OCI-LY1 (cell line): ENCODE measurements at regions not wholly inside any gene's neighbourhood (a gene's known extent, or its start where the extent isn't known, plus 50 kb on each side); places are given as distances from the start of the nearest gene placed in this dataset.

Experiments
- H2AFZ ChIP-seq: fragments of 200-600 bp; sonication (generic), shearing (Covaris generic); 2 replicates; pipeline ENCODE4 v1.6.0; 2014; ENCODE audit warnings: antibody characterized with exemption, mild to moderate bottlenecking, low read length
- H3F3A ChIP-seq: fragments of 200-600 bp; sonication (generic), shearing (Covaris generic); 2 replicates; pipeline ENCODE4 v1.6.0; 2014; ENCODE audit warnings: mild to moderate bottlenecking, antibody characterized with exemption, low read length, moderate library complexity; ENCODE audit not compliant: insufficient read depth
- H3K27ac ChIP-seq: fragments of 200-600 bp; sonication (generic); 2 replicates; pipeline ENCODE4 v1.5.1; 2014; ENCODE audit warnings: low read length, mixed run types, mild to moderate bottlenecking, low read depth; ENCODE audit not compliant: poor library complexity, severe bottlenecking
- H3K27me3 ChIP-seq: fragments of 200-600 bp; sonication (generic); 2 replicates; pipeline ENCODE4 v1.6.0; 2014; ENCODE audit warnings: antibody characterized with exemption, mild to moderate bottlenecking, low read length, moderate library complexity; ENCODE audit not compliant: insufficient read depth
- H3K36me3 ChIP-seq: fragments of 200-600 bp; sonication (generic); 2 replicates; pipeline ENCODE4 v1.6.1; 2014; ENCODE audit warnings: mild to moderate bottlenecking, antibody characterized with exemption, low read length, moderate library complexity, mixed read lengths; ENCODE audit not compliant: insufficient read depth
- H3K4me1 ChIP-seq: fragments of 200-600 bp; sonication (generic); 2 replicates; pipeline ENCODE4 v1.5.1; 2014; ENCODE audit warnings: mild to moderate bottlenecking, low read length, moderate library complexity; ENCODE audit not compliant: insufficient read depth, severe bottlenecking
- H3K4me2 ChIP-seq: fragments of 200-600 bp; sonication (generic), shearing (Covaris generic); 2 replicates; pipeline ENCODE4 v1.6.1; 2014; ENCODE audit warnings: low read length
- H3K4me3 ChIP-seq: fragments of 200-600 bp; sonication (generic); 2 replicates; pipeline ENCODE4 v1.5.1; 2014; ENCODE audit warnings: low read length, low read depth, mild to moderate bottlenecking, mixed read lengths; ENCODE audit not compliant: poor library complexity, severe bottlenecking
- H3K79me2 ChIP-seq: fragments of 200-600 bp; shearing (Covaris generic); 2 replicates; pipeline ENCODE4 v1.6.1; 2016; ENCODE audit warnings: mixed run types, low read length, mixed read lengths; ENCODE audit not compliant: insufficient read depth
- H3K9ac ChIP-seq: fragments of 200-600 bp; sonication (generic), shearing (Covaris generic); 2 replicates; pipeline ENCODE4 v1.6.1; 2014; ENCODE audit warnings: mild to moderate bottlenecking, low read length, mixed read lengths
- H3K9me2 ChIP-seq: fragments of 200-600 bp; sonication (generic), shearing (Covaris generic); 2 replicates; pipeline ENCODE4 v1.6.1; 2014; ENCODE audit warnings: low read depth, mild to moderate bottlenecking, low read length, mixed read lengths
- H3K9me3 ChIP-seq: fragments of 200-600 bp; shearing (Covaris generic); 2 replicates; pipeline ENCODE4 v1.6.1; 2014; ENCODE audit warnings: low read length, mixed read lengths
- H4K20me1 ChIP-seq: fragments of 200-600 bp; sonication (generic), shearing (Covaris generic); 2 replicates; pipeline ENCODE4 v1.6.0; 2016; ENCODE audit warnings: mild to moderate bottlenecking, low read length; ENCODE audit not compliant: insufficient read depth
- CTCF ChIP-seq: fragments of 200-600 bp; sonication (generic), shearing (Covaris generic); IDR thresholded peaks from 2 replicates; pipeline ENCODE4 v1.5.1; 2017; ENCODE audit warnings: mild to moderate bottlenecking, antibody characterized with exemption, low read length, moderate library complexity, mixed read lengths
- EZH2 ChIP-seq: fragments of 200-600 bp; sonication (generic), shearing (Covaris generic); IDR thresholded peaks from 2 replicates; pipeline ENCODE4 v1.8.0; 2017; ENCODE audit warnings: borderline replicate concordance, mixed run types, mild to moderate bottlenecking, antibody characterized with exemption, low read length, moderate library complexity, mixed read lengths

- no peaks in the 10 kb centered on the region for H3K4me1 ChIP-seq
- no peaks in the 10 kb centered on the region for H3K9me2 ChIP-seq
- TF ChIP-seq EZH2 (no peak), CTCF (no peak)
- no peaks in the 10 kb centered on the region for H3K36me3 ChIP-seq
- no peaks in the 10 kb centered on the region for H3K79me2 ChIP-seq
- H3K4me3 ChIP-seq, result no peak overlapping the region
- no peak overlapping the region for H2AFZ ChIP-seq
- H3K9ac ChIP-seq, result no peak overlapping the region
- H4K20me1 ChIP-seq, result no peaks in the 10 kb centered on the region
- no peaks in the 10 kb centered on the region for H3F3A ChIP-seq
- H3K27ac ChIP-seq, result no peak overlapping the region
- H3K4me2 ChIP-seq, result no peak overlapping the region
- H3K9me3 ChIP-seq, result no peaks in the 10 kb centered on the region
- no peaks in the 10 kb centered on the region for H3K27me3 ChIP-seq
Measured at GRCh38 chr4:138301536-138301935, 59.4 kb upstream of the SLC7A11 start.

GRCh38 chr4:138300616-138301015, 58.5 kb upstream of the SLC7A11 start:
- no peaks in the 10 kb centered on the region for H4K20me1 ChIP-seq
- no peaks in the 10 kb centered on the region for H3K27me3 ChIP-seq
- H3K9me3 ChIP-seq, result no peaks in the 10 kb centered on the region
- H3K4me1 ChIP-seq, result no peaks in the 10 kb centered on the region
- H3F3A ChIP-seq, result no peaks in the 10 kb centered on the region
- H3K4me2 ChIP-seq, result no peak overlapping the region
- H3K4me3 ChIP-seq, result no peak overlapping the region
- no peaks in the 10 kb centered on the region for H3K79me2 ChIP-seq
- no peak for TF ChIP-seq CTCF
- no peak for TF ChIP-seq EZH2
- no peak overlapping the region for H3K27ac ChIP-seq
- H2AFZ ChIP-seq, result no peak overlapping the region
- H3K9ac ChIP-seq, result no peak overlapping the region
- no peaks in the 10 kb centered on the region for H3K36me3 ChIP-seq
- H3K9me2 ChIP-seq, result no peaks in the 10 kb centered on the region

- H3K4me1 ChIP-seq, result no peaks in the 10 kb centered on the region
- no peak overlapping the region for H3K27ac ChIP-seq
- no peaks in the 10 kb centered on the region for H3F3A ChIP-seq
- H3K36me3 ChIP-seq, result no peaks in the 10 kb centered on the region
- H3K27me3 ChIP-seq, result no peaks in the 10 kb centered on the region
- H3K9me3 ChIP-seq, result no peaks in the 10 kb centered on the region
- H3K4me2 ChIP-seq, result no peak overlapping the region
- no peak overlapping the region for H2AFZ ChIP-seq
- no peaks in the 10 kb centered on the region for H3K79me2 ChIP-seq
- TF ChIP-seq CTCF (no peak), EZH2 (no peak)
- no peaks in the 10 kb centered on the region for H3K9me2 ChIP-seq
- no peaks in the 10 kb centered on the region for H4K20me1 ChIP-seq
- H3K9ac ChIP-seq, result no peak overlapping the region
- H3K4me3 ChIP-seq, result no peak overlapping the region
Measured at GRCh38 chr4:138299881-138300280, 57.7 kb upstream of the SLC7A11 start.
